ACC112 (cell line): ENCODE measurements at regions not wholly inside any gene's neighbourhood (a gene's known extent, or its start where the extent isn't known, plus 50 kb on each side); places are given as distances from the start of the nearest gene placed in this dataset.

Experiments
- H2AFZ ChIP-seq: fragments of 200-600 bp; sonication (generic); one replicate; pipeline ENCODE4 v1.6.0; 2017; ENCODE audit warnings: antibody characterized with exemption, low read length; ENCODE audit not compliant: unreplicated experiment
- H3K27ac ChIP-seq: fragments of 200-600 bp; sonication (generic); 2 replicates; pipeline ENCODE4 v1.5.1; 2014; ENCODE audit warnings: low read depth, mild to moderate bottlenecking, antibody characterized with exemption, low read length, moderate library complexity
- H3K27me3 ChIP-seq: fragments of 200-600 bp; sonication (generic); 2 replicates; pipeline ENCODE4 v1.6.1; 2014; ENCODE audit warnings: mild to moderate bottlenecking, antibody characterized with exemption, low read length, moderate library complexity, mixed read lengths; ENCODE audit not compliant: insufficient read depth
- H3K36me3 ChIP-seq: fragments of 200-600 bp; sonication (generic); 2 replicates; pipeline ENCODE4 v1.6.1; 2016; ENCODE audit warnings: mild to moderate bottlenecking, antibody characterized with exemption, low read length, moderate library complexity, mixed read lengths; ENCODE audit not compliant: insufficient read depth
- H3K4me1 ChIP-seq: fragments of 200-600 bp; sonication (generic); one replicate; pipeline ENCODE4 v1.6.1; 2016; ENCODE audit warnings: low read length, mixed read lengths; ENCODE audit not compliant: insufficient read depth, unreplicated experiment, control insufficient read depth
- H3K4me3 ChIP-seq: fragments of 200-600 bp; sonication (generic); 2 replicates; pipeline ENCODE4 v1.5.1; 2014; ENCODE audit warnings: mild to moderate bottlenecking, low read depth, low read length
- H3K79me2 ChIP-seq: fragments of 200-600 bp; sonication (generic); one replicate; pipeline ENCODE4 v1.6.0; 2016; ENCODE audit warnings: low read length; ENCODE audit not compliant: control insufficient read depth, unreplicated experiment, insufficient read depth

DNA sequence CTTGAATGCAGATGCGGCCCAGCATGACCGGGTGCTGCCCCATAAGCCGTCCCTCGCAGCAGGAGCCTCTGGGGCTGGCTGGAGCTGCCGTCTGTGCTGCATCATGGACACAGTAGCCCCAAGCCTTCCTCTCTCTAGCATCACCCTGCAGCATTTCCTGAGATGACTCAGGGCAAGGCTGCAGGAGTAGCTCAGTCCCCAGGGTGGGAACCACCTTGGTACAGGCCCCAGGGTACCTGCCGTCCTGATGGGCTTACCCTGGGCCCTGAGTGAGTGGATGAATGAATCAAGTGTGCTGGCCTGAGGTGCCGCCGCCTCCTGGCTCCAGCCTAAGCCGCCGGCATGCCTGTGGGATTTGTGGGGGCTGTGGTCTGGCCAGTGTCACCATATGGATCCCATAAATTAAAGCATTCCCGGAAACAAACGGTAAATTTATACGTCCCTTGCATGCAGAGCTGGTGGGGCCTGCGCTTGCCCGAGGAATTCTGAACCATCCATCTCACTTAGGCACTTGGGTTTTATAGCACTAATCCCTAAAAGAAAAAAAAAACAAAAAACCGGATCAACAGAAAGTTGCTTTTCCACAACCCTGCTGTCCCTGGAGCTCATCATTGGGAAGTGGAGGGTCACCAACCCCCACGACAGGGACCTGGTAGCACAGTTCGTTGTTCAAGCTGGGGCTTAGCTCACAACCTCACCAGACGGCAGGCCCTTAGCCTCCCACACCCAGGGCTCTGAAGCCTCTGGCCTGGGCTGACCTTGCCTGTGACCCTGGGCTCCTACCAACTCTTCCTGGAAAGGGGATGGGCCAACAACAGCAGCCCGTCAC, 242.6 kb upstream of the CIBAR2 start:
- Histone ChIP-seq H2AFZ (no peak overlapping the region), H3K36me3 (no peaks in the 10 kb centered on the region), H3K27me3 (no peaks in the 10 kb centered on the region), H3K27ac (no peak overlapping the region), H3K4me3 (no peak overlapping the region), H3K79me2 (no peaks in the 10 kb centered on the region), H3K4me1 (peaks cover 35% of the 10 kb centered on the region)

GRCh38 chr16:85355515-85355837, 243.2 kb upstream of the CIBAR2 start:
- Histone ChIP-seq H3K4me1 (peaks cover 29% of the 10 kb centered on the region), H3K27me3 (no peaks in the 10 kb centered on the region), H3K36me3 (no peaks in the 10 kb centered on the region), H3K4me3 (no peak overlapping the region), H3K79me2 (no peaks in the 10 kb centered on the region), H3K27ac (no peak overlapping the region), H2AFZ (no peak overlapping the region)

DNA sequence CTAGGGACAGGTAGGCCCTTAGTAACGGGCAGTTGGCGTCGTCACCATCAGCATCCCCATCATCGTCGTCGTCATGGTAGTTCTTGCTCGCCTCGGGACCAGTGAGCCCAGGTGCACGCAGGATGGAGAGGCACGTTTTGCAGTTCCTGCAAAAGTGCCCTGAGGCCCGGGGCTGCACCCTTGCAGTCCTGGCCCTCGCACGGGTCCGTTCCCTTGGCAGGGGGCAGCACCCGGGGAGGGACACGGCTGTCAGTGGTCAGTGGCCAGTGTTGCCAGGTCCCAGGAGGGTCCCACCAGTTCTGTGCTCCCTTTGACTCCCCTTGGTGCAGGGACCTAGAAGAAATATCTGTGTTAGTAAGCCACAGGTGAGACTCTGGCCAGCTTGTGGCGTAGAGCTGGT, 243.9 kb upstream of the CIBAR2 start:
- no peak overlapping the region for H3K4me3 ChIP-seq
- peaks cover 22% of the 10 kb centered on the region for H3K4me1 ChIP-seq
- no peaks in the 10 kb centered on the region for H3K27me3 ChIP-seq
- H3K36me3 ChIP-seq: no peaks in the 10 kb centered on the region
- H3K27ac ChIP-seq: no peak overlapping the region
- H2AFZ ChIP-seq: no peak overlapping the region
- no peaks in the 10 kb centered on the region for H3K79me2 ChIP-seq

GRCh38 chr16:85357323-85357722, 245.1 kb upstream of the CIBAR2 start:
- no peaks in the 10 kb centered on the region for H3K79me2 ChIP-seq
- H3K27ac ChIP-seq: no peak overlapping the region
- no peak overlapping the region for H3K4me3 ChIP-seq
- H3K4me1 ChIP-seq: peaks cover 19% of the 10 kb centered on the region
- H3K36me3 ChIP-seq: no peaks in the 10 kb centered on the region
- no peak overlapping the region for H2AFZ ChIP-seq
- no peaks in the 10 kb centered on the region for H3K27me3 ChIP-seq

DNA sequence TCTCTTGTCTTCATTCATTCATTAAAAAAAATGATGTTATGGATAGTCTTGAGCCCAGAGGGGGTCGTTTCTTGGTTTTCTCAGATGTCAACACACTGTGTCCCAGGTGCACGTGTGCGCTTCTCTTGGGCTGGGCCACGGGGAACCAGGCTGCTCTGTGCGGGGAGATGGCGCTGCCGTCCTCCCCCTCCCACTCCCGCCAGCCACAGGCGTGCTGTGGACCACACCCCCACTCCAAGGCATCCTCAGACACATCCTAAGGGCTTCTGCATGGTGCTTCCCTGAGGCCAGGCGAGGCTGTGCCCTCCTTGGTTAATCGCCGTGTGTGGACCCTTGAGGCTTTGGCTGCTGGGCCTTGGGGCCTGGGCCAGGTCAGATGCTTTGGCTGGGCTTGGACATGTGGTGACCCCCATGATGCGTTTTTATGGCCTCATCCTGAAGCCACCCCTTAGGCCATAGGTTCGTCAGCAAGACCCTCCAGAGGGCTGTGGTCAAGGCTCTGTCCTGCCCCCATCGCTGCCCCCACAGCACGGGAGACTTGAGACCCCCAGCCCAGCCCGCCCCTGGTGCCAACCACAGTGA, 245.7 kb upstream of the CIBAR2 start:
- Histone ChIP-seq H3K36me3 (no peaks in the 10 kb centered on the region), H3K4me3 (no peak overlapping the region), H3K27ac (no peak overlapping the region), H3K79me2 (no peaks in the 10 kb centered on the region), H3K4me1 (peaks cover 19% of the 10 kb centered on the region), H2AFZ (no peak overlapping the region), H3K27me3 (no peaks in the 10 kb centered on the region)

DNA sequence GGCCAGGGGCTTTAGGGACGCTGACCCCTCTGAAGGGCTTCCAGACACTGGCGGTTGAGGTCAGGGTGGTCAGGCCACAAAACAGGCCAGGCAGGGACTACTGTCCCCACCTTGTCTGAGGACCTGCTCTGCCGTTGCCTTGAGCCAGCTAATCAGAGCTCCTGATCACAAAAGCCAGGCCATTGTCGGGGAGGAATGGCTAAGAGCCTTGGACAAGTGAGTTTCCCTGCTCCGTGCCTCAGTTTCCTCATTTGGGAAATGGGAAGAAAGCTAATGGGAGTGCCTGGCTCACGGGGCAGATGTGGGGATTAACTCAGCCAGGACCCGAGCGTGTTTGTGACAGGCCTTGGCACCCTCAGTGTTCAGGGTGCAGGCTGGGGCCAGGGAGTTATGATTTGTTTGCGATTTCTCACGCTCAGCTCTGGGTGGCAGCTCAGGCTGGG, 246.5 kb upstream of the CIBAR2 start:
- H2AFZ ChIP-seq: no peak overlapping the region
- H3K36me3 ChIP-seq: no peaks in the 10 kb centered on the region
- H3K4me3 ChIP-seq: no peak overlapping the region
- no peak overlapping the region for H3K27ac ChIP-seq
- H3K79me2 ChIP-seq: no peaks in the 10 kb centered on the region
- no peaks in the 10 kb centered on the region for H3K27me3 ChIP-seq
- H3K4me1 ChIP-seq: peaks cover 19% of the 10 kb centered on the region

DNA sequence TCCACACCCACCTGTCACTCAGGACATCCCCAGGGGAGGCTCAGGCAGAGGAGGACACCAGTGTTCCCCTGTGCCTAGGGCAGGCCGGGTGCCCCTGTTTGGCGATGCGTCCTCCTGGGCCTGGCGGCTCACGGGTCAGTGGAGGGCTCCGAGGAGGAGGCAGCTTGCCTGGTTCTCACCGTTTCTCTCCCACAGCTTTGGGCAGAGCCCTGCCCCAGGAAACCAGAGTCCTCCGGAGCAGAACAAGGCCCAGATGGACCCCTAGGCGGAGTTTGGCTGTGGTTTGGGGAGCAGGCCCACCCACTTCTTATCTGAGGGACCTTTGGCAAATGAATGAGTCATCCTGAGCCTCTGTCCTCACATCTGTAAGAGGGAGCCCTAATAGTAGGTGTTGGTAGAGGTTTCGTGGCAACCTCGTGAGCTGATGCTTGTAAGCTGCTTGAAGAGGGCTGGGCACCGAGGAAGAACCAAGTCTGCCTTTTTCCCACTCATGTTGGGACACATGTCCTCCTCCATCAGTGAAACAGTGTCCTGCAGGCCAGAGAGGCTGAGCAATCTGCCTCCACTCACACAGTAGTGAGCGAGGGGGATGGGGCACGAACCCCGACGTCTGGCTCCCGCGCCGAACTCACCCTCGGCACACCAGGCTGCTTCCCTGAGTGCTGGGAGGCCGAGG, 247.0 kb upstream of the CIBAR2 start:
- Histone ChIP-seq H2AFZ (no peak overlapping the region), H3K79me2 (no peaks in the 10 kb centered on the region), H3K36me3 (no peaks in the 10 kb centered on the region), H3K27me3 (no peaks in the 10 kb centered on the region), H3K27ac (no peak overlapping the region), H3K4me1 (peaks cover 16% of the 10 kb centered on the region), H3K4me3 (no peak overlapping the region)

DNA sequence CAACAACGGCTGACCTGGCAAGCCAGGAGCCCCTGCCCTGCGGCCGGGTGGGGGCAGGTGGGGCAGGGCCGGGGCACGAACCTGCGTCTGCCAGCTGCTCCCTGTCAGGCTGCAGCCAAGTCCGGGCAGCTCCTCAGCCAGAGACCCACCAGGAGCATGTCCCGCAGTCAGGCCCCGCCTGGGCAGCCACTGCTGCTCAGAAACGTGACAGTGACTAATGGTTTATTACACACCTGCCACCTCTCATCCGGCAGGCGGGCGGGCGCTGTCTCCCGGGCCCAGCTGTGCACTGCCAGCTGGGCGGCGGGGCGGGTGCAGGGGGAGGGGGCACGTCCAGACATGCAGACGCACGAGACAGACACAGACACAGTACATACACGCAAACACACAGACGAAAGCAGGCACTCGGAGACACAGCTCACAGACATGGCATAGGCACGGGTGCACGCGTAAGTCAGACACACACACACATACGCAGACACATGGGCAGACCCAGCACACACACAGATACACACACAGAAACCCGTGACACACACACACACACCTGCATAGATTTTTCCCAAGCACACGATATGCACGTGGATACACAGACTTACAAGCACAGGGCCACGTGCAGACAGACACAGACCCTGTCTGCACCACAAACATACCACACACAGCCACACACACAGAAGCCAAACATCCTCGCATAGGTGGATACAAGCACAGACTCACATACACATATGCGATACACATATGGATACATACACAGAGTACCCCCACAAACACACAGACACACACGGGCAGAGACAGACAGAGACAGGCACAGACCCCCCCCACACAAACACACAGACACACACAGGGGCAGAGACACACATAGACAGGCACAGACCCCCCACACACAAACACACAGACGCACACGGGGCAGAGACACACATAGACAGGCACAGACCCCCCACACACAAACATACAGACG, 248.3 kb upstream of the CIBAR2 start:
- Histone ChIP-seq H3K4me3 (no peak overlapping the region), H3K36me3 (no peaks in the 10 kb centered on the region), H2AFZ (no peak overlapping the region), H3K79me2 (no peaks in the 10 kb centered on the region), H3K27ac (no peak overlapping the region), H3K27me3 (no peaks in the 10 kb centered on the region), H3K4me1 (peaks cover 9% of the 10 kb centered on the region)

DNA sequence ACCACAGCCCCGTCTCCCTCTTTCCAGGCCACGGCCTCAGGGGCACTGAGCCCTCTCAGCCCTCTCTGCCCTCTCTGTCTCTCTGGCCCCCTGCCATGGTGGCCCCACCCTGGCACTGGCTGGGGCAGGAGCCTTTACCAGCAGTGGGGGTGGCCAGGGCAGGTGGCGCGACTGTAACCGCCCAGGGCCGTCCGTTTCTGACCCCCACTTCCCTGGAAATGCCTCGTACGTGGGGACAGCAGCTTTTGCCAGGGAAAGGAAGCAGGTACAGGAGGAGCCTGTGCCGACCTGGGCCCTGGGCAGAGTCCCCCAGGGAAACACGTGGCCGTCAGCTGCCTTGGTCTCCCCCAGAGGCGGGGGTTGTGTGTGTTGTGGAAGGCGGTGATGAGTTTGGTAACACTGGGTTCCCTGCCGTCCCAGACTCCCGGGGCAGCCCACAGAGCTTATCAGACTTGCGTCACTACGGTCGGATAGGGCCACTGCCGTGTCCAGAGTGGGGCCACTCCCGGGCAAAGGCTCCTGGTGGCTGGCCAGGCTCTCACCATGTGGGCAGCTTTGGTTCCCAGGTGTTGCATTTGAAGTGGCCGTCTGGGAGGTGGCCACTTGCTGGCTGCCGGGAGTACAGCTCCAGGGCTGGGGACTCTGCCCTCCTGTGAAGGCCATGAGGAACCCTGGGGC, 249.3 kb upstream of the CIBAR2 start:
- no peaks in the 10 kb centered on the region for H3K36me3 ChIP-seq
- no peak overlapping the region for H2AFZ ChIP-seq
- H3K4me3 ChIP-seq: no peak overlapping the region
- H3K27me3 ChIP-seq: no peaks in the 10 kb centered on the region
- H3K79me2 ChIP-seq: no peaks in the 10 kb centered on the region
- peaks cover 9% of the 10 kb centered on the region for H3K4me1 ChIP-seq
- H3K27ac ChIP-seq: no peak overlapping the region

GRCh38 chr16:85362443-85362842, 250.2 kb upstream of the CIBAR2 start:
- Histone ChIP-seq H3K27me3 (no peaks in the 10 kb centered on the region), H2AFZ (no peak overlapping the region), H3K4me1 (peaks cover 9% of the 10 kb centered on the region), H3K4me3 (no peak overlapping the region), H3K79me2 (no peaks in the 10 kb centered on the region), H3K27ac (no peak overlapping the region), H3K36me3 (no peaks in the 10 kb centered on the region)
